ENCODE measurements at regions not wholly inside any gene's neighbourhood (a gene's known extent, or its start where the extent isn't known, plus 50 kb on each side); places are given as distances from the start of the nearest gene placed in this dataset.
"Not testable (repeated sequence)": the region's sequence is repeated elsewhere in the genome, so short reads cannot be mapped to it uniquely, and the experiment has no call there.

GRCh38 chr6:15183979-15184378 is 61.9 kb upstream of the JARID2 start:
- no peaks in the 10 kb centered on the region for H3K27me3 ChIP-seq (ENCODE audit: insufficient read depth, low read length)
- FAIRE-seq, result no peak
- no peaks in the 10 kb centered on the region for H3K27me3 Mint-ChIP-seq (ENCODE audit: low read depth, unreplicated experiment)
- H3K4me1 ChIP-seq (ENCODE audit: insufficient read depth, low read length), result no peaks in the 10 kb centered on the region
- H3K36me3 ChIP-seq (ENCODE audit: insufficient read depth, low read length), result no peaks in the 10 kb centered on the region
- H3K27ac Mint-ChIP-seq (ENCODE audit: unreplicated experiment), result no peak overlapping the region
- no peaks in the 10 kb centered on the region for H4K20me1 ChIP-seq (ENCODE audit: insufficient read depth, low read length)
- H3K9me3 ChIP-seq (ENCODE audit: insufficient read depth, low read depth, low read length), result no peaks in the 10 kb centered on the region
- no peak for TF ChIP-seq EZH2 (IDR thresholded peaks at IDR 0.05; ENCODE audit: insufficient read depth, low read length)
- TF ChIP-seq, protein P1, sequence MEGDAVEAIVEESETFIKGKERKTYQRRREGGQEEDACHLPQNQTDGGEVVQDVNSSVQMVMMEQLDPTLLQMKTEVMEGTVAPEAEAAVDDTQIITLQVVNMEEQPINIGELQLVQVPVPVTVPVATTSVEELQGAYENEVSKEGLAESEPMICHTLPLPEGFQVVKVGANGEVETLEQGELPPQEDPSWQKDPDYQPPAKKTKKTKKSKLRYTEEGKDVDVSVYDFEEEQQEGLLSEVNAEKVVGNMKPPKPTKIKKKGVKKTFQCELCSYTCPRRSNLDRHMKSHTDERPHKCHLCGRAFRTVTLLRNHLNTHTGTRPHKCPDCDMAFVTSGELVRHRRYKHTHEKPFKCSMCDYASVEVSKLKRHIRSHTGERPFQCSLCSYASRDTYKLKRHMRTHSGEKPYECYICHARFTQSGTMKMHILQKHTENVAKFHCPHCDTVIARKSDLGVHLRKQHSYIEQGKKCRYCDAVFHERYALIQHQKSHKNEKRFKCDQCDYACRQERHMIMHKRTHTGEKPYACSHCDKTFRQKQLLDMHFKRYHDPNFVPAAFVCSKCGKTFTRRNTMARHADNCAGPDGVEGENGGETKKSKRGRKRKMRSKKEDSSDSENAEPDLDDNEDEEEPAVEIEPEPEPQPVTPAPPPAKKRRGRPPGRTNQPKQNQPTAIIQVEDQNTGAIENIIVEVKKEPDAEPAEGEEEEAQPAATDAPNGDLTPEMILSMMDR (IDR thresholded peaks at IDR 0.05; ENCODE audit: insufficient read depth, low read depth, low read length), result no peak
- no peak overlapping the region for H3K9ac ChIP-seq (ENCODE audit: low read length)
- H3K79me2 ChIP-seq (ENCODE audit: insufficient read depth, low read length), result no peaks in the 10 kb centered on the region
- no peak overlapping the region for H3K27ac ChIP-seq (ENCODE audit: low read depth, low read length)
- H3K9me3 Mint-ChIP-seq (ENCODE audit: unreplicated experiment), result no peaks in the 10 kb centered on the region
- no peak overlapping the region for H3K4me3 Mint-ChIP-seq (ENCODE audit: unreplicated experiment)
- H3K36me3 Mint-ChIP-seq (ENCODE audit: low read depth, unreplicated experiment), result no peaks in the 10 kb centered on the region
- no peak overlapping the region for H3K4me3 ChIP-seq (ENCODE audit: insufficient read depth, low read depth, low read length)
- no peak for DNase-seq (ENCODE audit: low read depth)
- no peaks in the 10 kb centered on the region for H3K4me1 Mint-ChIP-seq (ENCODE audit: low read depth, unreplicated experiment)
- no peak overlapping the region for H3K4me2 ChIP-seq (ENCODE audit: low read length)
- no peak overlapping the region for H2AFZ ChIP-seq (ENCODE audit: low read depth, low read length)

- Histone ChIP-seq H3K79me2 (ENCODE audit: insufficient read depth, low read length) (no peaks in the 10 kb centered on the region), H3K4me3 (ENCODE audit: insufficient read depth, low read depth, low read length) (no peak overlapping the region), H4K20me1 (ENCODE audit: insufficient read depth, low read length) (no peaks in the 10 kb centered on the region), H3K36me3 (ENCODE audit: insufficient read depth, low read length) (no peaks in the 10 kb centered on the region), H3K4me1 (ENCODE audit: insufficient read depth, low read length) (no peaks in the 10 kb centered on the region), H3K9ac (ENCODE audit: low read length) (no peak overlapping the region), H3K27ac (ENCODE audit: low read depth, low read length) (no peak overlapping the region), H2AFZ (ENCODE audit: low read depth, low read length) (no peak overlapping the region), H3K4me2 (ENCODE audit: low read length) (no peak overlapping the region), H3K9me3 (ENCODE audit: insufficient read depth, low read depth, low read length) (no peaks in the 10 kb centered on the region), H3K27me3 (ENCODE audit: insufficient read depth, low read length) (no peaks in the 10 kb centered on the region)
- Mint-ChIP-seq H3K36me3 (ENCODE audit: low read depth, unreplicated experiment) (no peaks in the 10 kb centered on the region), H3K9me3 (ENCODE audit: unreplicated experiment) (no peaks in the 10 kb centered on the region), H3K4me3 (ENCODE audit: unreplicated experiment) (no peak overlapping the region), H3K4me1 (ENCODE audit: low read depth, unreplicated experiment) (no peaks in the 10 kb centered on the region), H3K27me3 (ENCODE audit: low read depth, unreplicated experiment) (no peaks in the 10 kb centered on the region), H3K27ac (ENCODE audit: unreplicated experiment) (no peak overlapping the region)
- no peak for FAIRE-seq
- DNase-seq (ENCODE audit: low read depth), result no peak
- TF ChIP-seq, protein P1 (IDR thresholded peaks at IDR 0.05; ENCODE audit: insufficient read depth, low read depth, low read length), result no peak
- TF ChIP-seq EZH2 (IDR thresholded peaks at IDR 0.05; ENCODE audit: insufficient read depth, low read length), result no peak
These were observed 61.4 kb upstream of the JARID2 start for GRCh38 chr6:15184441-15184861.

- H2AFZ ChIP-seq (ENCODE audit: low read depth, low read length); H3K4me1 Mint-ChIP-seq (ENCODE audit: low read depth, unreplicated experiment); H3K27ac ChIP-seq (ENCODE audit: low read depth, low read length); H4K20me1 ChIP-seq (ENCODE audit: insufficient read depth, low read length); FAIRE-seq; H3K9me3 ChIP-seq (ENCODE audit: insufficient read depth, low read depth, low read length); H3K4me2 ChIP-seq (ENCODE audit: low read length); H3K27me3 Mint-ChIP-seq (ENCODE audit: low read depth, unreplicated experiment); H3K4me1 ChIP-seq (ENCODE audit: insufficient read depth, low read length); DNase-seq (ENCODE audit: low read depth); H3K36me3 Mint-ChIP-seq (ENCODE audit: low read depth, unreplicated experiment); H3K9me3 Mint-ChIP-seq (ENCODE audit: unreplicated experiment); H3K9ac ChIP-seq (ENCODE audit: low read length); H3K79me2 ChIP-seq (ENCODE audit: insufficient read depth, low read length); H3K27ac Mint-ChIP-seq (ENCODE audit: unreplicated experiment); H3K27me3 ChIP-seq (ENCODE audit: insufficient read depth, low read length); H3K36me3 ChIP-seq (ENCODE audit: insufficient read depth, low read length); H3K4me3 Mint-ChIP-seq (ENCODE audit: unreplicated experiment); H3K4me3 ChIP-seq (ENCODE audit: insufficient read depth, low read depth, low read length): not testable (repeated sequence)
These were observed 60.8 kb upstream of the JARID2 start for GRCh38 chr6:15185111-15185510.

GRCh38 chr6:15193451-15193850 is 52.4 kb upstream of the JARID2 start:
- not testable (repeated sequence) for H2AFZ ChIP-seq (ENCODE audit: low read depth, low read length); H3K9ac ChIP-seq (ENCODE audit: low read length); H3K9me3 Mint-ChIP-seq (ENCODE audit: unreplicated experiment); H3K79me2 ChIP-seq (ENCODE audit: insufficient read depth, low read length); H3K4me3 ChIP-seq (ENCODE audit: insufficient read depth, low read depth, low read length); H3K36me3 ChIP-seq (ENCODE audit: insufficient read depth, low read length); H3K27me3 Mint-ChIP-seq (ENCODE audit: low read depth, unreplicated experiment); H3K27me3 ChIP-seq (ENCODE audit: insufficient read depth, low read length); H3K4me2 ChIP-seq (ENCODE audit: low read length); H3K27ac Mint-ChIP-seq (ENCODE audit: unreplicated experiment); H3K27ac ChIP-seq (ENCODE audit: low read depth, low read length); DNase-seq (ENCODE audit: low read depth); H3K36me3 Mint-ChIP-seq (ENCODE audit: low read depth, unreplicated experiment); FAIRE-seq; H3K4me1 ChIP-seq (ENCODE audit: insufficient read depth, low read length); H3K9me3 ChIP-seq (ENCODE audit: insufficient read depth, low read depth, low read length); H4K20me1 ChIP-seq (ENCODE audit: insufficient read depth, low read length); H3K4me1 Mint-ChIP-seq (ENCODE audit: low read depth, unreplicated experiment); H3K4me3 Mint-ChIP-seq (ENCODE audit: unreplicated experiment)
